Ishikawa (cell line): ENCODE measurements at regions not wholly inside any gene's neighbourhood (a gene's known extent, or its start where the extent isn't known, plus 50 kb on each side); places are given as distances from the start of the nearest gene placed in this dataset.

Experiments used
- EGR1 ChIP-seq: IDR thresholded peaks from 2 replicates; pipeline ENCODE4 v1.6.1; 2012
- RAD21 ChIP-seq: IDR thresholded peaks from 2 replicates; pipeline ENCODE4 v1.6.1; 2012; ENCODE audit warnings: low read depth
- TAF1 ChIP-seq: IDR thresholded peaks from 2 replicates; pipeline ENCODE4 v1.6.1; 2012; ENCODE audit warnings: low read depth, mild to moderate bottlenecking
- TEAD4 ChIP-seq: IDR thresholded peaks from 2 replicates; pipeline ENCODE4 v1.6.1; 2012
- ZBTB7A ChIP-seq: IDR thresholded peaks from 2 replicates; pipeline ENCODE4 v1.6.1; 2012; ENCODE audit warnings: low read depth
- TF ChIP-seq, protein P1 (sequence below): IDR thresholded peaks from 2 replicates; pipeline ENCODE4 v1.6.1; 2012
- TF ChIP-seq, protein P2 (sequence below): IDR thresholded peaks from 2 replicates; pipeline ENCODE4 v1.6.1; 2012; ENCODE audit warnings: low read depth, mild to moderate bottlenecking

DNA sequence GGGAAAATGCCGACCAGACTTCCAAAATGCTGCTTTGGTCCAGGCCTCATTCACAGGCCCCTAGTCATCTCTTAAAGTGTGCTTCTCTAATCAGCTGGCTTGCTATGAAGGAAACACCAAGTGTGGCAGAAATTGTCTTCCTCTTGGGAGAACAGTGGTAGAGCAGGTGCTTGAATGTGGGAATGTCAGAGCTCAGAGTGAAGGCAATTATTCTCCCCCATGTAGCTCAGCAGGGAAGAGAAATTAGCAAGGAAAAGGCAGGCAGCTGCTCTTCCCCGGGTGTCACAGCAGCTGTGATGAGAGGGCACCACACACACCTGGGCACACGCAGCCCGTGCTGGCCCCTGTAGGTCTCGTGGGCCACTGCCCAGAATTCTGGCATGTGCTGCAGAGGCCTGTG, 358.5 kb downstream of the WDR72 start:
- TF ChIP-seq, protein P1, sequence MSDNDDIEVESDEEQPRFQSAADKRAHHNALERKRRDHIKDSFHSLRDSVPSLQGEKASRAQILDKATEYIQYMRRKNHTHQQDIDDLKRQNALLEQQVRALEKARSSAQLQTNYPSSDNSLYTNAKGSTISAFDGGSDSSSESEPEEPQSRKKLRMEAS, result no peak
- TF ChIP-seq TAF1, result no peak
- no peak for TF ChIP-seq RAD21
- TF ChIP-seq, protein P2, sequence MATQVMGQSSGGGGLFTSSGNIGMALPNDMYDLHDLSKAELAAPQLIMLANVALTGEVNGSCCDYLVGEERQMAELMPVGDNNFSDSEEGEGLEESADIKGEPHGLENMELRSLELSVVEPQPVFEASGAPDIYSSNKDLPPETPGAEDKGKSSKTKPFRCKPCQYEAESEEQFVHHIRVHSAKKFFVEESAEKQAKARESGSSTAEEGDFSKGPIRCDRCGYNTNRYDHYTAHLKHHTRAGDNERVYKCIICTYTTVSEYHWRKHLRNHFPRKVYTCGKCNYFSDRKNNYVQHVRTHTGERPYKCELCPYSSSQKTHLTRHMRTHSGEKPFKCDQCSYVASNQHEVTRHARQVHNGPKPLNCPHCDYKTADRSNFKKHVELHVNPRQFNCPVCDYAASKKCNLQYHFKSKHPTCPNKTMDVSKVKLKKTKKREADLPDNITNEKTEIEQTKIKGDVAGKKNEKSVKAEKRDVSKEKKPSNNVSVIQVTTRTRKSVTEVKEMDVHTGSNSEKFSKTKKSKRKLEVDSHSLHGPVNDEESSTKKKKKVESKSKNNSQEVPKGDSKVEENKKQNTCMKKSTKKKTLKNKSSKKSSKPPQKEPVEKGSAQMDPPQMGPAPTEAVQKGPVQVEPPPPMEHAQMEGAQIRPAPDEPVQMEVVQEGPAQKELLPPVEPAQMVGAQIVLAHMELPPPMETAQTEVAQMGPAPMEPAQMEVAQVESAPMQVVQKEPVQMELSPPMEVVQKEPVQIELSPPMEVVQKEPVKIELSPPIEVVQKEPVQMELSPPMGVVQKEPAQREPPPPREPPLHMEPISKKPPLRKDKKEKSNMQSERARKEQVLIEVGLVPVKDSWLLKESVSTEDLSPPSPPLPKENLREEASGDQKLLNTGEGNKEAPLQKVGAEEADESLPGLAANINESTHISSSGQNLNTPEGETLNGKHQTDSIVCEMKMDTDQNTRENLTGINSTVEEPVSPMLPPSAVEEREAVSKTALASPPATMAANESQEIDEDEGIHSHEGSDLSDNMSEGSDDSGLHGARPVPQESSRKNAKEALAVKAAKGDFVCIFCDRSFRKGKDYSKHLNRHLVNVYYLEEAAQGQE, result no peak
- no peak for TF ChIP-seq EGR1
- TF ChIP-seq TEAD4, result no peak
- no peak for TF ChIP-seq ZBTB7A
